PC-9 (cell line): ENCODE measurements at regions not wholly inside any gene's neighbourhood (a gene's known extent, or its start where the extent isn't known, plus 50 kb on each side); places are given as distances from the start of the nearest gene placed in this dataset.

Source experiments
- BruUV-seq: library from RNA; stranded (reverse); fragments of 400-500 nt; replicated peaks from 2 replicates; lab custom pipeline; 2021; lab: Mats Ljungman, UMichigan
- CTCF ChIA-PET: fragments of 300-600 bp; sonication (Branson Sonifier 250); formaldehyde crosslinking; loops from one replicate; lab custom pipeline; 2022; ENCODE audit warnings: antibody characterized with exemption; lab: Charles Lee
- POLR2A ChIA-PET: fragments of 300-600 bp; sonication (Branson Sonifier 250); formaldehyde crosslinking; loops from one replicate; lab custom pipeline; 2022; ENCODE audit warnings: antibody characterized with exemption; ENCODE audit not compliant: unreplicated experiment; lab: Charles Lee
- DNase-seq, 2 experiments: peaks; one replicate each; pipeline versions ENCODE4 v3.0.0 to v3.0.0-alpha.2; 2015 to 2022; ENCODE audit warnings: mixed read lengths in 1 of 2
- H2AFZ ChIP-seq: fragments of 200-600 bp; sonication (generic); 2 replicates; pipeline ENCODE4 v1.8.1; 2017; ENCODE audit warnings: antibody characterized with exemption
- H3F3A ChIP-seq: fragments of 200-600 bp; sonication (generic); 2 replicates; pipeline ENCODE4 v1.8.1; 2017; ENCODE audit warnings: antibody characterized with exemption, mild to moderate bottlenecking, low read depth; ENCODE audit not compliant: insufficient read depth
- H3K27ac ChIP-seq: fragments of 200-600 bp; sonication (generic); 2 replicates; pipeline ENCODE4 v1.6.1; 2016; ENCODE audit warnings: mixed run types
- H3K27me3 ChIP-seq: fragments of 200-600 bp; sonication (generic); 2 replicates; pipeline ENCODE4 v1.6.1; 2016; ENCODE audit warnings: low read depth, mixed run types; ENCODE audit not compliant: insufficient read depth
- H3K36me3 ChIP-seq: fragments of 200-600 bp; sonication (generic); 2 replicates; pipeline ENCODE4 v1.6.1; 2016; ENCODE audit warnings: low read depth, mixed run types
- H3K4me1 ChIP-seq: fragments of 200-600 bp; sonication (generic); replicated peaks from 2 replicates; pipeline ENCODE4 v1.6.1; 2016; ENCODE audit warnings: mixed run types; ENCODE audit not compliant: insufficient read depth
- H3K4me2 ChIP-seq: fragments of 200-600 bp; sonication (generic); 2 replicates; pipeline ENCODE4 v1.6.1; 2017; ENCODE audit warnings: mixed run types
- H3K4me3 ChIP-seq: fragments of 200-600 bp; sonication (generic); 2 replicates; pipeline ENCODE4 v1.6.1; 2016; ENCODE audit warnings: mixed run types
- H3K79me2 ChIP-seq: fragments of 200-600 bp; sonication (generic); 2 replicates; pipeline ENCODE4 v1.6.1; 2017; ENCODE audit warnings: low read depth, mixed run types
- H3K9me2 ChIP-seq: fragments of 200-600 bp; sonication (generic); 2 replicates; pipeline ENCODE4 v1.8.1; 2017; ENCODE audit warnings: mild to moderate bottlenecking; ENCODE audit not compliant: insufficient read depth
- H3K9me3 ChIP-seq: fragments of 200-600 bp; sonication (generic); 2 replicates; pipeline ENCODE4 v1.8.1; 2016; ENCODE audit warnings: low read depth; ENCODE audit not compliant: insufficient read depth
- H4K20me1 ChIP-seq: fragments of 200-600 bp; sonication (generic); 2 replicates; pipeline ENCODE4 v1.8.1; 2017; ENCODE audit not compliant: insufficient read depth
- EZH2 ChIP-seq: fragments of 200-600 bp; sonication (generic); IDR thresholded peaks from 2 replicates; pipeline ENCODE4 v1.8.0; 2017; ENCODE audit warnings: antibody characterized with exemption, low read depth
- intact Hi-C: fragments of 100-400 bp; cut with micrococcal nuclease; formaldehyde crosslinking; loops from one replicate; pipeline ENCODE4 v1.10.0; 2022; ENCODE audit not compliant: unreplicated experiment
- TF ChIP-seq, protein P1 (sequence below): fragments of 200-600 bp; sonication (generic); conservative IDR thresholded peaks from 2 replicates; pipeline ENCODE4 v1.6.1; 2017; ENCODE audit warnings: mixed run types, antibody characterized with exemption, mild to moderate bottlenecking, moderate library complexity

DNA sequence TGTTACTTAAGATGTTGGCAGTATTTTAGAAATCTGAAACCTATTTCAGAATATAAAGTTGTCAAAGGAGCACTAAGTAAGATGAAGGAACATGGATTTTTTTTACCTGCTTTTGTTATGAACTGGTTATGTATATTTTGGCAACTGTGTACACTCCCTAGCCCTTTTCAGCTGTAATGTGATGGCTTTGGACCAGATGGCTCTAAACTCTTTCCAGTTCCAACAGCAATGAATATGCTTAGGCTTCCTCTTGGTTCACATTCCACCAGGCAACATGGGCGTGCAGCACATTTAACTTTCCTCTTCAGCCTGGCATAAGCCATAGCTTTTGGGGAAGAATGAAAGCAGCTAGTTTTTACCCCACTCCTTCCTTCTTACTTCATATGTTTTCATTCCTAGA lies 95.6 kb upstream of the ADAMTS5 start:
- no peaks in the 10 kb centered on the region for H3K9me2 ChIP-seq
- BruUV-seq, result no TSS peak
- intact Hi-C loops, result no loop called here
- no peak for DNase-seq
- no peak overlapping the region for H3K27ac ChIP-seq
- H3K4me3 ChIP-seq, result no peak overlapping the region
- ChIA-PET CTCF (no interaction called here), POLR2A (no interaction called here)
- H3K4me2 ChIP-seq, result no peak overlapping the region
- H3K79me2 ChIP-seq, result no peaks in the 10 kb centered on the region
- TF ChIP-seq, protein P1, sequence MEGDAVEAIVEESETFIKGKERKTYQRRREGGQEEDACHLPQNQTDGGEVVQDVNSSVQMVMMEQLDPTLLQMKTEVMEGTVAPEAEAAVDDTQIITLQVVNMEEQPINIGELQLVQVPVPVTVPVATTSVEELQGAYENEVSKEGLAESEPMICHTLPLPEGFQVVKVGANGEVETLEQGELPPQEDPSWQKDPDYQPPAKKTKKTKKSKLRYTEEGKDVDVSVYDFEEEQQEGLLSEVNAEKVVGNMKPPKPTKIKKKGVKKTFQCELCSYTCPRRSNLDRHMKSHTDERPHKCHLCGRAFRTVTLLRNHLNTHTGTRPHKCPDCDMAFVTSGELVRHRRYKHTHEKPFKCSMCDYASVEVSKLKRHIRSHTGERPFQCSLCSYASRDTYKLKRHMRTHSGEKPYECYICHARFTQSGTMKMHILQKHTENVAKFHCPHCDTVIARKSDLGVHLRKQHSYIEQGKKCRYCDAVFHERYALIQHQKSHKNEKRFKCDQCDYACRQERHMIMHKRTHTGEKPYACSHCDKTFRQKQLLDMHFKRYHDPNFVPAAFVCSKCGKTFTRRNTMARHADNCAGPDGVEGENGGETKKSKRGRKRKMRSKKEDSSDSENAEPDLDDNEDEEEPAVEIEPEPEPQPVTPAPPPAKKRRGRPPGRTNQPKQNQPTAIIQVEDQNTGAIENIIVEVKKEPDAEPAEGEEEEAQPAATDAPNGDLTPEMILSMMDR, result no peak
- no peak for TF ChIP-seq EZH2
- no peaks in the 10 kb centered on the region for H3K4me1 ChIP-seq
- no peaks in the 10 kb centered on the region for H4K20me1 ChIP-seq
- H3K27me3 ChIP-seq, result no peaks in the 10 kb centered on the region
- H3K36me3 ChIP-seq, result no peaks in the 10 kb centered on the region
- no peaks in the 10 kb centered on the region for H3K9me3 ChIP-seq
- no peak overlapping the region for H2AFZ ChIP-seq
- H3F3A ChIP-seq, result no peaks in the 10 kb centered on the region

DNA sequence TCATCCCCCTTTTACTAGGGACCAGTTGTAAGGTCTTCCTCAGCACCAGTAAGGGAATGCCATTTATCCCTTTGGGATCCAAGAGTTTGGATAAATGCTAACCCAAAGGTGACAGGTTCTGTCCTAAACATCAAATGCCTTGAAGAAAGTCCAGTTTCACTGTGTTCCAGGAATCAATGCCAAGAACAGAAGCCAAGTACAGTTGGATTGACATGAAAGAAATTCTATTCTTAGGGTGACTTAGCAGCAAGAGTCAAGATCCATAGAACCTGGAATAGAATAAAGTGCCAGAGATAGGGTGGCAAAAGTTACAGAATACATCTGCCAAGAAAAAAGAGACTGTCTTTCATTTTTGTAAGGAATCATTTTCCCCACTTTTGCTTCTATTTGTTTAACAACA lies 94.9 kb upstream of the ADAMTS5 start:
- H3K9me2 ChIP-seq, result no peaks in the 10 kb centered on the region
- BruUV-seq, result no TSS peak
- H4K20me1 ChIP-seq, result no peaks in the 10 kb centered on the region
- no peaks in the 10 kb centered on the region for H3K79me2 ChIP-seq
- H3K9me3 ChIP-seq, result no peaks in the 10 kb centered on the region
- DNase-seq, result no peak
- TF ChIP-seq EZH2, result no peak
- TF ChIP-seq, protein P1, result no peak
- no peak overlapping the region for H2AFZ ChIP-seq
- H3F3A ChIP-seq, result no peaks in the 10 kb centered on the region
- ChIA-PET POLR2A (no interaction called here), CTCF (no interaction called here)
- H3K36me3 ChIP-seq, result no peaks in the 10 kb centered on the region
- H3K27ac ChIP-seq, result no peak overlapping the region
- no peak overlapping the region for H3K4me2 ChIP-seq
- H3K4me3 ChIP-seq, result no peak overlapping the region
- intact Hi-C loops, result no loop called here
- H3K4me1 ChIP-seq, result no peaks in the 10 kb centered on the region
- H3K27me3 ChIP-seq, result no peaks in the 10 kb centered on the region

- H3K79me2 ChIP-seq, result no peaks in the 10 kb centered on the region
- intact Hi-C loops, result no loop called here
Observed at GRCh38 chr21:27060190-27060589, 93.3 kb upstream of the ADAMTS5 start.

More at GRCh38 chr21:27060190-27060589, 93.3 kb upstream of the ADAMTS5 start:
- H2AFZ ChIP-seq, result no peak overlapping the region
- no peaks in the 10 kb centered on the region for H3K9me2 ChIP-seq
- H3K27ac ChIP-seq, result no peak overlapping the region
- TF ChIP-seq, protein P1, result no peak
- no peak for TF ChIP-seq EZH2
- no TSS peak for BruUV-seq
- ChIA-PET POLR2A (no interaction called here), CTCF (no interaction called here)
- H3F3A ChIP-seq, result no peaks in the 10 kb centered on the region
- no peak for DNase-seq
- H4K20me1 ChIP-seq, result no peaks in the 10 kb centered on the region
- H3K4me2 ChIP-seq, result no peak overlapping the region
- H3K4me3 ChIP-seq, result no peak overlapping the region
- no peaks in the 10 kb centered on the region for H3K4me1 ChIP-seq
- H3K9me3 ChIP-seq, result no peaks in the 10 kb centered on the region
- H3K36me3 ChIP-seq, result no peaks in the 10 kb centered on the region
- no peaks in the 10 kb centered on the region for H3K27me3 ChIP-seq
